ENCODE measurements at regions not wholly inside any gene's neighbourhood (a gene's known extent, or its start where the extent isn't known, plus 50 kb on each side); places are given as distances from the start of the nearest gene placed in this dataset.

- DNase-seq (no peak), ATAC-seq (ENCODE audit: poor library complexity) (no peak)
- intact Hi-C loops (cut with DNase I) = no loop called here
Observed at GRCh38 chr12:125435871-125436270, 370.6 kb downstream of the AACS start.

GRCh38 chr12:125436686-125437085, 371.5 kb downstream of the AACS start:
- intact Hi-C loops (cut with DNase I) = no loop called here
- DNase-seq (no peak), ATAC-seq (ENCODE audit: poor library complexity) (no peak)

- ATAC-seq (ENCODE audit: poor library complexity) (no peak), DNase-seq (no peak)
- intact Hi-C loops (cut with DNase I) = no loop called here
Observed at GRCh38 chr12:125440399-125440798, 375.2 kb downstream of the AACS start.

DNA sequence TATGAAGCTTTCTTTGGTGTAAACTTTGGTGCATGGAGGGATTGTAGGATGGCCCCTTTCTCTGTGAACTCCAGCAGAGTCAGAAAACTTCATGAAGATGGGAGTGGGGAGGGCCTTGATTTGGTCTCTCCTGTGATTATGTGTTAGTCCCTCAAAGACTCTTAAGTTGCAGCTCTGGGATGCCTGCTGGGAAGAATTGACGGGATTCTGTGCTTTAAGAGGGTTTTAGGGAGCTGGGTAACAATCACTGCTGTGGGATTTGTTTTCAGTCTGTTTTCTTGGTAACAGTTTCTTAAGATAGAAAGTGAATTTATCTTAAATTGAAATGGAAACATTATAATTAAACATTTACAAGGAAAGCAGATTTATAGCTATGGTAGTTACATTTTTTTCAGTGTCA, 378.1 kb downstream of the AACS start:
- no peak for DNase-seq
- no peak for ATAC-seq (ENCODE audit: poor library complexity)
- intact Hi-C loops (cut with DNase I) = no loop called here

DNA sequence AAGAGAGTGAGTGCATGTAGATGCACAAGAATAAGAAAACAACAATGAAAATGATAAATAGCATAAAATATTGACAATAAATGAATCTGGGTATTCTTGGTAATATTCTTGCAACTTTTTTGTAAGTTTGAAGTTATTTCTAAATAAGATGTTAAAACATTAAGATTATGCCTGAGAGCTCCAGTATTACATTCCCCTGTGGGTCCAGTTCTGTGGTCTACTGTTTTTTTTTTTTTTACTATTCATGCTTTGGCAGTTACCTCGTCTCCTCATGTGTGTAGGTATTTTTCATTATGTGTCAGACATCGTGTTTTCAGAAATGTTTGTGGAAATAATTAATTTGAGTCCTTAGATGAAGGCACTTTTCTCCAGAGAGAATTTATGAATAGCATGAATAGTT, 386.2 kb downstream of the AACS start:
- ATAC-seq (ENCODE audit: poor library complexity) (no peak), DNase-seq (no peak)
- intact Hi-C loops (cut with DNase I) = no loop called here

DNA sequence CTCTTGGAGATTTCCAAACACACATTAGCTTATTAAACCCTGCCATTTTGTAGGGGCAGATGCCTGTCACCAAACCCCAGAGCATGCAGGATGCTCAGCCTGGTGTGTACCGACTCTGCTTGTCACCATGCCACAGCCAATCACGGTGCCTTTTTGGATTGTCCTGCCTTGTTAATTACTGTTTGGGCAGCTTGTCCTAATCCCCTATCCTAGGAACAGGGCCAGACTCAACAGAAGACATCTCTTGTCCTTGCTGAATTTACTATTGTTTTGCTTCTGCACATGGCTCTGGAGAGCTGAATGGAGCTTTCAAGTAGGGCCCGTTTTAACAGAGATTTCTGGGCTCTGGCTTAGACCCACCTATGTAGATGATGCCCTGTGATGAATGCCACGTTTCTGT, 388.5 kb downstream of the AACS start:
- ATAC-seq (ENCODE audit: poor library complexity) (no peak), DNase-seq (no peak)
- intact Hi-C loops (cut with DNase I) = no loop called here

- intact Hi-C loops (cut with DNase I) = no loop called here
- DNase-seq (no peak), ATAC-seq (ENCODE audit: poor library complexity) (no peak)
Observed at GRCh38 chr12:125454291-125454690, 389.1 kb downstream of the AACS start.

DNA sequence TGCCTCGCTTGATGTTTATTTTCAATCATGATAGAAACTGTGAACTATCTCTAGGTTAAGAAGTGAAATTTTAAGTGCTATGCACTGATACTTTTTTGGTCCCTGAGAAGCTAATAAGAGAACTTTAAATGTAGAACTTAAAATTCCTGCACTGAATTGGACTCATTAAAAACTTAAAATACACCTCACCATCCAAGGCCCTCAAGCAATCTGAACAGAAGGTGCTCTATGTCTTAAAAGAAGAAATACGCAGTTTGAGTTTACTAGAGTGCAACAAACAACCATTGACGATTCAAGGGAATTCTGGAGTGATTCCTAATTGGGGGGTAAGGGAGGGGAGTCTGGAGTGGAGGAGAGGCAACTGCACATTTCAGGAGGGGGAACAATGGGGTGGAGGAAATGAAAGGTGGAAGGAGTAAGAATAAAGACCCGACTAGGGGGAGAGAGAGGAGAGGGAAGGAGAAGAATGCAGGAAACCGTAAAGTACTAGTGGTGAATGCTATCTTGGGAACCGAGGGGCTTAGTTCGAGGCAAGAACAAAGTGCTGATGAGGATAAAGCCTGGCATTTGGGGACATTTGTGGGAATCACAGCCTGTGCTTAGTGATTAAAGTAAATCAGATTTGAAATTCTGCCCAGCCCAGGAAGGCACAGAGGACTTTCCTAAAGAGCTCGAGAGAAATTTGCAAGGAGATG, 389.7 kb downstream of the AACS start:
- no peak for ATAC-seq (ENCODE audit: poor library complexity)
- intact Hi-C loops (cut with DNase I) = no loop called here
- no peak for DNase-seq

GRCh38 chr12:125455556-125455955, 390.3 kb downstream of the AACS start:
- DNase-seq (no peak), ATAC-seq (ENCODE audit: poor library complexity) (no peak)
- intact Hi-C loops (cut with DNase I) = no loop called here

DNA sequence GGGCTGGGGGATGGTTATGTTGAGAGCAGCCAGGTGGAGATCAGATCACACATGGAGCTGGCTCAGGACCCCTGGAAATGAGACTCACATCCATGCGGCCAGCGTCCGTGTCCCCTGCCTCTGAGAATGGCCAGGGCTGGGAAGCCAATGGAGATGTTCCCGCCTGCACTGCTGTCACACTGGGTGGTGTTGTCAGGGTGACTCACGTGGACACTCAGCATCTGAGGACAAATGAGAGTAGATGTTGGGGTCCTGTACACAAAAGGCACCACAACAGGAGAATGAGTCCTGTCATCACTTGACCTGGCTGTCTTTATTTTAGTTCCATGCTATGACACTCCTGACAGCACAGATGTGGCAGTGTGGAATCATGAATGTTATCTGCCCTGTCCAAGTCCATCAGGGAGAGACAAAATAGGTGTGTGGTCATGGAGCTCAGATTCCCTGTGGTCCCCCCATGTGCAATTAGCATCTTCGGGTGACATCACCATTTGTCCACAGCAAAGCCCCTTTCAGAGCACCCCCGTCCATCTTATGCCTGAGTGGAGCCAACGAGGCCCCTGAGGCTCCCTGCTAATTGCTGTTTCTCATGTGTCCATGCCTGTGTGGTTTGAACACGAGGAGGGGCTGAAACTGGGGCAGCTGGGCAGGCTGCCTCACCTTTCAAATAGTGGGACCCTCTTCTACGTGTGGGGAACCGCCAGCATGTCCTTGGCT, 393.5 kb downstream of the AACS start:
- intact Hi-C loops (cut with DNase I) = no loop called here
- no peak for ATAC-seq (ENCODE audit: poor library complexity)
- DNase-seq = no peak

DNA sequence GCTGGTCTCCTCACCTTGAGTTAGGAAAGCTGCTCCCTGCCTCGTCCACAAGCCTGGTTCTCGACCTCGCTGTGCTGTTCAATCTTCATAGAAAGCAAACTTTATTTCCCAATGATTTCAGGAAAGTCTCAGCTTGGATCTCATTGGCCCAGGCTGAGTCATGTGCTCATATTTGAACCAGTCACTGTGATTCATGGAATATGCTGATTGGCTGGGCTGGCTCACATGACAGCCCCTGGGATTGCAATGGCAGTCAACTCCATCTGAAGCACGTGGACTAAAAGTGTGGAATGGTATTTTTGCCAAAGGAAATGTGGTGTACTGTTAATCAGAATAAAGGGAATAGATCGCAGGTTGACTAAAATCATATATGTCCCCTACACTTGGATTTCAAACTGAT, 396.6 kb downstream of the AACS start:
- no peak for DNase-seq
- ATAC-seq (ENCODE audit: poor library complexity) = no peak
- intact Hi-C loops (cut with DNase I) = no loop called here

- ATAC-seq (ENCODE audit: poor library complexity) (no peak), DNase-seq (no peak)
- intact Hi-C loops (cut with DNase I) = no loop called here
Observed at GRCh38 chr12:125463386-125463785, 398.2 kb downstream of the AACS start.

DNA sequence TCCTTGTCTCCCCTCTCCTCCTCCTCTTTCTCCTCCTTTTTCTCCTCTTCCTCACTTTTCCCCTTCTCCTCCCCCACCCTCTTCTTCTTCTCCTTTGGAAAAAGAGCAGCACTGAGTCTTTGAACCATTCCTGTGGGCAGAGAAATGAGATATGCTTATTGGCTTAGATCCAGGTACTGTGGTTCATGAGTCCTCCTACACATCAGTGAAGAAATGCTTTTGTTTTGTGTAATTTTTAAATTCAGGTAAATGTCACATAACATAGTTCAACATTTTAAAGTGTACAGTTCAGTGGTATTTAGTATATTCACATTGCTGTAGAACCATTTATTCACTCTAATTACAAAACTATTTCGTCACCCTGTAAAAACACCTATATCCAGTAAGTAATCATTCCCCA, 402.1 kb downstream of the AACS start:
- ATAC-seq (ENCODE audit: poor library complexity) (no peak), DNase-seq (no peak)
- intact Hi-C loops (cut with DNase I) = no loop called here

DNA sequence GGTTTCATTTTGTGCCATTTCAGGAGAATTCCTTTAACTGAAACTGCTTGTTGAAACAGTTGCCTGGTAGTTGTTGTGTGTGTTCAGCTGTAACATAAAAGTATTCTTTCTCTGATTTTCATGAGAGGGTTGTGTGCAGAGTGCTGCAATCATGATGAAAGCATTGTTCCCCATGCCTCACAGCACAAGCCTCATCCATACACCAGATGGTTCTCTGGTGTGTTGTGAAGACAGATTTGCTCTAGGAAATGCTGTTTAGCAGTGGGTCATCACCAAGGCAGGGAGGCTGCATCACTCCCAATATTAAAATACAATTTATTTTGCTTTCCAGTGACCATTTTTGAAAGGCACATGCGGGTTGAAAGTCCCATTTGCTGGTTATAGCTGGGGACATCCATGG, 404.4 kb downstream of the AACS start:
- no peak for ATAC-seq (ENCODE audit: poor library complexity)
- no peak for DNase-seq
- intact Hi-C loops (cut with DNase I) = no loop called here

DNA sequence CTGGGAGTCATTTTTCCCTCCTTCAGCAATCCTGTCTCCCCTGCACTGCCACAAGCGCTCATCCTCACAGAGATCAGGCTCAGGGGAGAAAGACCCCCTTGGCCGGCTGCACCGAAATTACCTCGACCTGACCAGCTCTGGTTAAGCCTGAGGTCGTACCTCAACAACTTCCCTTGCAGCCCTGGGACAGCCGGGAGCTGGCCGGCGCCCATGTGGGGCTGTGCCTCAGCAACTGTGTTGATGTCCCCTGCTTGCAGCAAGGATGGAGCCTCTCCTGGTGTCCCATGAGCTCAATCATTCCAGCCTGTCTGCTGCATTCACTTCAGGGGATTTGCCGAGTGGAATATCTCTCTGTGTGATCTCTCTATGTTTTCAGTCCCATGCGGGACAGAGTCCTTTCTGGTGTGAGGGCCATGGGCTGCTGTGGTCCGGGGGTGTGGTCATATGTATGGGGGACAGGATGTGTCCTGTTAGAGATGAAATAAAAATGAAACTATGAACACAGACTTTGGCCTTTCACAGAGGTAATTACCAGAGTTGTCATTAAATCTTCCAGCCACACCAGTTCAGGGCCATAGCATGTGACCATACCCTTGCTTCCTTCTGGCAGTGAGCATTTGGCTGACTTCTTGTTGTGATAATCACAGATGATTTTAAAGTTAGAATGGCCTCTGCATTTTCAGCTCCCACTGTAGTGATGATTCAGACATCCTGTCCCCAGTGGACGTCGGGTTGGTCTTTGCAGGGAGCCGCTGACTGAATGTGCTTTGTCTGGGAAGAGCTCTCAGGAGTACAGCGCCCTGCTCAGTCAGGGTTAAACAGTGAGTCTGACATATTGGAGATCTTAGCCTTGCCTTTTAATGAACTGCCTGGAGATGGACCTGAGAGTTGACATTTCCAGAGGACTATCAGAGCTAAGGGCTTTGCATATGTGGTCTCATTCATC, 405.9 kb downstream of the AACS start:
- intact Hi-C loops (cut with DNase I) = no loop called here
- DNase-seq (no peak), ATAC-seq (ENCODE audit: poor library complexity) (no peak)

GRCh38 chr12:125473501-125473900, 408.3 kb downstream of the AACS start:
- DNase-seq = no peak
- no peak for ATAC-seq (ENCODE audit: poor library complexity)
- intact Hi-C loops (cut with DNase I) = no loop called here

- intact Hi-C loops (cut with DNase I) = no loop called here
- DNase-seq = no peak
- no peak for ATAC-seq (ENCODE audit: poor library complexity)
Observed at GRCh38 chr12:125487336-125487735, 422.1 kb downstream of the AACS start.

GRCh38 chr12:125491553-125491952, 426.3 kb downstream of the AACS start:
- intact Hi-C loops (cut with DNase I) = no loop called here
- no peak for ATAC-seq (ENCODE audit: poor library complexity)
- DNase-seq = no peak

GRCh38 chr12:125492354-125493270, 427.4 kb downstream of the AACS start:
- DNase-seq = no peak
- ATAC-seq (ENCODE audit: poor library complexity) = no peak
- intact Hi-C loops (cut with DNase I) = no loop called here

Measured in Right ventricle myocardium superior (tissue), 1 donor.